ENCODE measurements at regions not wholly inside any gene's neighbourhood (a gene's known extent, or its start where the extent isn't known, plus 50 kb on each side); places are given as distances from the start of the nearest gene placed in this dataset.

DNA sequence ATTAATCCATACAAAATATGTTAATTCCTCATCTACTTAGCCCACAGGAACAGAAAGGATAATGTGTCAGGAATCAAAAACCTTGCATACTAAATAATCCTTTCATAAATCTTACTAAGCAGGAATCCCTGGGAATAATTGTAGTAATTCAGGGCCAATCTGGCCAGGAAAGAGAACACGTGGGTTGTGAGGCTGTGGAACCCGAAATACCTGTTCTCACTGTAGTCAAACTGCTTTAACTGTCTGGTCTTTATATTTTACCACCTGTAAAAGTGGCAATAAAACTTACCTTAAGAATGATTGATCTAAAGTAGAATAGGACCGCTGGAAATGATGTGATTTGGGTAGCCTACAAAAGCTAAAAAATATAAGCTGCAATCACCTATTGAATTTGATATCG is 1620.9 kb downstream of the STIM2 start:
- TF ChIP-seq NFYA (IDR thresholded peaks at IDR 0.05; ENCODE audit: borderline replicate concordance, low read depth, low read length) (no peak), POLR2A (IDR thresholded peaks at IDR 0.05; ENCODE audit: low read depth, low read length) (no peak), GABPA (IDR thresholded peaks at IDR 0.05; ENCODE audit: low read depth) (no peak), BRCA1 (IDR thresholded peaks at IDR 0.05; ENCODE audit: low read depth, low read length) (no peak)
- TF ChIP-seq, protein P1, sequence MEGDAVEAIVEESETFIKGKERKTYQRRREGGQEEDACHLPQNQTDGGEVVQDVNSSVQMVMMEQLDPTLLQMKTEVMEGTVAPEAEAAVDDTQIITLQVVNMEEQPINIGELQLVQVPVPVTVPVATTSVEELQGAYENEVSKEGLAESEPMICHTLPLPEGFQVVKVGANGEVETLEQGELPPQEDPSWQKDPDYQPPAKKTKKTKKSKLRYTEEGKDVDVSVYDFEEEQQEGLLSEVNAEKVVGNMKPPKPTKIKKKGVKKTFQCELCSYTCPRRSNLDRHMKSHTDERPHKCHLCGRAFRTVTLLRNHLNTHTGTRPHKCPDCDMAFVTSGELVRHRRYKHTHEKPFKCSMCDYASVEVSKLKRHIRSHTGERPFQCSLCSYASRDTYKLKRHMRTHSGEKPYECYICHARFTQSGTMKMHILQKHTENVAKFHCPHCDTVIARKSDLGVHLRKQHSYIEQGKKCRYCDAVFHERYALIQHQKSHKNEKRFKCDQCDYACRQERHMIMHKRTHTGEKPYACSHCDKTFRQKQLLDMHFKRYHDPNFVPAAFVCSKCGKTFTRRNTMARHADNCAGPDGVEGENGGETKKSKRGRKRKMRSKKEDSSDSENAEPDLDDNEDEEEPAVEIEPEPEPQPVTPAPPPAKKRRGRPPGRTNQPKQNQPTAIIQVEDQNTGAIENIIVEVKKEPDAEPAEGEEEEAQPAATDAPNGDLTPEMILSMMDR (IDR thresholded peaks at IDR 0.05 in 2 of 3, conservative IDR thresholded peaks at IDR 0.05 in 1 of 3; ENCODE audit: control insufficient read depth in 2 of 3, extremely low read depth in 1 of 3, insufficient read depth in 1 of 3, low read depth in 3 of 3, low read length in 3 of 3): no peak

All from GM12878 (cell line).